ENCODE measurements at regions not wholly inside any gene's neighbourhood (a gene's known extent, or its start where the extent isn't known, plus 50 kb on each side); places are given as distances from the start of the nearest gene placed in this dataset.

DNA sequence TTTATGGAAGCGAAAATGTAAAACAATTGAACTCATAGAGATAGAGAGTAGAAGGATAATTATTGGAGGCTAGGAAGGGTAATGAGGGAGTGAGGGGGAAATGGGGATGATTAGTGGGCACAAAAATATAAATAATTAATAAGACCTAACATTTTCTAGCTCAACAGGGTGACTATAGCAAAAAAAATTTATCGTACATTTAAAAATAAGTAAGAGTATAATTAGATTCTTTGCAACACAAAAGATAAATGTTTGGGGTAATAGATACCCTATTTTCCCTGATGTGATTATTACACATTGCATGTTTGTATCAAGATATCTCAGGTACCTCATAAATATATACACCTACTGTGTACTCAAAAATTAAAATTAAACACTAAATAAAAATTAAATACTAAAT is 1070.0 kb downstream of the LRFN5 start:
- Histone ChIP-seq H3K27ac (replicated peaks in 1 of 4) (no peak overlapping the region), H3K4me1 (no peaks in the 10 kb centered on the region), H3K36me3 (no peaks in the 10 kb centered on the region), H3K27me3 (no peaks in the 10 kb centered on the region), H3K4me3 (no peak overlapping the region), H3K9me3 (no peaks in the 10 kb centered on the region)
- no peak for DNase-seq (ENCODE audit: extremely low spot score)
- no peak for TF ChIP-seq POLR2AphosphoS5 (IDR thresholded peaks at IDR 0.05)
- TF ChIP-seq EP300 (IDR thresholded peaks at IDR 0.05), result no peak
- TF ChIP-seq CTCF (IDR thresholded peaks at IDR 0.05), result no peak
- no peak for TF ChIP-seq POLR2A (IDR thresholded peaks at IDR 0.05; ENCODE audit: low read depth)
- intact Hi-C loops (cut with DNase I), result no loop called here
- 87% methylated on average over 2 of the region's 2 CpGs for WGBS

DNA sequence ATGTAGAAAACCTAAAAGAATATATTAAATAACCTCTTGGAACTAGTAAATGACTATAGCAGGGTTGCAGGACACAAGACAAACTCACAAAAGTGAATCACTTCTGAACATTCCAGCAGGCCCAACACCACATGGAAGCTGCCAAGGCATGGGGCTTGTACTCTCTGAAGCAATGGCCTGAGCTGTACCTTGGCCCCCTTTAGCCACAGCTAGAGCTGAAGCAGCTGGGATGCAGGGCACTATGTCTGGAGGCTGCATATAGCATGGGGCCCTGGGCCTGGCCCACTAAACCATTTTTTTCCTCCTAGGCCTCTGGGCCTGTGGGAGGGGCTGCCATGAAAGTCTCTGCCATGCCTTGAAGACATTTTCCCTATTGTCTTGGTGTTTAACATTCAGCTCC is 1067.3 kb downstream of the LRFN5 start:
- no peak overlapping the region for H3K27ac ChIP-seq (replicated peaks in 1 of 4)
- no peaks in the 10 kb centered on the region for H3K36me3 ChIP-seq
- H3K27me3 ChIP-seq, result no peaks in the 10 kb centered on the region
- H3K4me1 ChIP-seq, result no peaks in the 10 kb centered on the region
- peaks cover 0 to 8% (median 0%) of the 10 kb centered on the region in 4 donors for H3K9me3 ChIP-seq
- no peak overlapping the region for H3K4me3 ChIP-seq
- intact Hi-C loops (cut with DNase I), result no loop called here
- no peak for DNase-seq (ENCODE audit: extremely low spot score)
- TF ChIP-seq CTCF (IDR thresholded peaks at IDR 0.05) (no peak), POLR2AphosphoS5 (IDR thresholded peaks at IDR 0.05) (no peak), EP300 (IDR thresholded peaks at IDR 0.05) (no peak), POLR2A (IDR thresholded peaks at IDR 0.05; ENCODE audit: low read depth) (no peak)

- Histone ChIP-seq H3K27me3 (no peaks in the 10 kb centered on the region), H3K27ac (replicated peaks in 1 of 4) (no peak overlapping the region), H3K9me3 (peaks cover 0 to 8% (median 0%) of the 10 kb centered on the region in 4 donors), H3K4me3 (no peak overlapping the region), H3K4me1 (no peaks in the 10 kb centered on the region), H3K36me3 (no peaks in the 10 kb centered on the region)
- TF ChIP-seq POLR2A (IDR thresholded peaks at IDR 0.05; ENCODE audit: low read depth) (no peak), POLR2AphosphoS5 (IDR thresholded peaks at IDR 0.05) (no peak), EP300 (IDR thresholded peaks at IDR 0.05) (no peak), CTCF (IDR thresholded peaks at IDR 0.05) (no peak)
- no peak for DNase-seq (ENCODE audit: extremely low spot score)
- intact Hi-C loops (cut with DNase I), result no loop called here
Measured at GRCh38 chr14:42671636-42672035, 1065.0 kb downstream of the LRFN5 start.

- Histone ChIP-seq H3K36me3 (no peaks in the 10 kb centered on the region), H3K4me3 (no peak overlapping the region), H3K4me1 (no peaks in the 10 kb centered on the region), H3K27ac (replicated peaks in 1 of 4) (no peak overlapping the region), H3K27me3 (no peaks in the 10 kb centered on the region), H3K9me3 (peaks cover 0 to 8% (median 0%) of the 10 kb centered on the region in 4 donors)
- TF ChIP-seq POLR2A (IDR thresholded peaks at IDR 0.05; ENCODE audit: low read depth), result no peak
- no peak for TF ChIP-seq CTCF (IDR thresholded peaks at IDR 0.05)
- TF ChIP-seq POLR2AphosphoS5 (IDR thresholded peaks at IDR 0.05), result no peak
- no peak for TF ChIP-seq EP300 (IDR thresholded peaks at IDR 0.05)
- intact Hi-C loops (cut with DNase I), result no loop called here
- DNase-seq (ENCODE audit: extremely low spot score), result no peak
Measured at GRCh38 chr14:42665083-42665482, 1058.4 kb downstream of the LRFN5 start.

DNA sequence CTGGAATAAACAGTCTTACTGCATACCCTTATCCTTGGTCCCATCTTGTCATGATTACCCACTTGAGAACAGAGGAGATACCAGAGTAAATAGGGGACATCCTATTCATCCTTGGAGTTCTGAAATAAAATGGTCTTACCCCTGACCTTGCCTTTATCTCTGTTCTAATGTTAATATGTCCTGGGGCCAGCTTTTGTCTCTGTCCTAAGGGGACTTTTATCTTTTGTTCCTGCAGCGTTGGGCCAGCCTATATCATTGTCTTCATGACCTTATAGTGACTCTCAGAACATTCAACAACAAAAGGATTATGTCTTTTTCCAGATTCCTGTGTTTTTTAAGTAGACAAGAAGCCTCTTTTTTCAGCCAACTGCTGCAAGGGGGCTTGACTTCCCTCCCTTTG is 1057.5 kb downstream of the LRFN5 start:
- H3K9me3 ChIP-seq, result peaks cover 0 to under 1% (median 0%) of the 10 kb centered on the region in 4 donors
- no peaks in the 10 kb centered on the region for H3K4me1 ChIP-seq
- TF ChIP-seq EP300 (IDR thresholded peaks at IDR 0.05) (no peak), CTCF (IDR thresholded peaks at IDR 0.05) (no peak), POLR2A (IDR thresholded peaks at IDR 0.05; ENCODE audit: low read depth) (no peak), POLR2AphosphoS5 (IDR thresholded peaks at IDR 0.05) (no peak)
- H3K4me3 ChIP-seq, result no peak overlapping the region
- H3K27me3 ChIP-seq, result no peaks in the 10 kb centered on the region
- intact Hi-C loops (cut with DNase I), result no loop called here
- no peaks in the 10 kb centered on the region for H3K36me3 ChIP-seq
- no peak for DNase-seq (ENCODE audit: extremely low spot score)
- no peak overlapping the region for H3K27ac ChIP-seq (replicated peaks in 1 of 4)
- WGBS, result 65% methylated on average over 1 of the region's 1 CpG
